ENCODE measurements at regions not wholly inside any gene's neighbourhood (a gene's known extent, or its start where the extent isn't known, plus 50 kb on each side); places are given as distances from the start of the nearest gene placed in this dataset.

GRCh38 chr4:32562010-32562409 is 1841.8 kb downstream of the PCDH7 start:
- no peak for DNase-seq (ENCODE audit: low read depth)

DNA sequence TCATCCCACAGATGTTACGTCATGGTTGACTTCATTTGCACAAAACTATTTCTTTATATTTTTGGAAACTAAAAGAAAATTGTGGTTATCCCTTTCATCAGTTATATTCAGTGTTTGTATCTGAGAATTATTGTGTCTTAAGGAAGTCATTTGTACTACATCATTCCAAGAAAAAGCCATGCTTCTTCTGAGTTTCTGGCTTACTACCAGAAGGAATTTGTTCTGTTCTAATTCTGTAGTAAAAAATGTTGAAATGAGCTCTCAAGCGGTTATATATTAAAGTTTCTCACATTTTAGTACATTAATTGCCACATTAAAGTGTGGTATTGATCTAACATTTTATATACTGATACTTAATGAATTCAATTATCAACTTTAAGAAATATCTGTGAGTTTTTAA is 1844.5 kb downstream of the PCDH7 start:
- DNase-seq (ENCODE audit: low read depth), result no peak

- DNase-seq (ENCODE audit: low read depth), result no peak
Observed at GRCh38 chr4:32569861-32570260, 1849.7 kb downstream of the PCDH7 start.

- DNase-seq (ENCODE audit: low read depth), result no peak
Observed at GRCh38 chr4:32572366-32572765, 1852.2 kb downstream of the PCDH7 start.

- DNase-seq (ENCODE audit: low read depth), result no peak
Observed at GRCh38 chr4:32574803-32575202, 1854.6 kb downstream of the PCDH7 start.

DNA sequence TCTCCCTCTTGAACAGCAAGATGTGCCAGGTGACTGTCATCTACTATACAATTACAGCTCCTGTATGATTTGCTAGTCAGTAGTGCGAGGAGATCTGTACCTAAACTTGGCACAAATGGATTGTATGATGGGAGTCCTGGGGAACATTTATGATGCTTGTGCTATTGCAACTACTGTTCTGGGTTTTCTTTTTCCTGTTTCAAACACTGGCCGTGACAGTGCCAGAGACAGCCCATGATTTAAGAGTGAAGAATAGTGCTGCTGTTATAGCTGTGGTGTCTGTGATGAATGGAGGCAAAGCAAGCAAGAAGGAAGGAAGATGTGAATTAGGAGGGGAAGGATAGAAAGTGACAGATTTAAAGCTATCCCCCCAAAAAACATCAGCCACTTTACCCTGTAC is 1868.9 kb downstream of the PCDH7 start:
- DNase-seq (ENCODE audit: low read depth), result no peak

DNA sequence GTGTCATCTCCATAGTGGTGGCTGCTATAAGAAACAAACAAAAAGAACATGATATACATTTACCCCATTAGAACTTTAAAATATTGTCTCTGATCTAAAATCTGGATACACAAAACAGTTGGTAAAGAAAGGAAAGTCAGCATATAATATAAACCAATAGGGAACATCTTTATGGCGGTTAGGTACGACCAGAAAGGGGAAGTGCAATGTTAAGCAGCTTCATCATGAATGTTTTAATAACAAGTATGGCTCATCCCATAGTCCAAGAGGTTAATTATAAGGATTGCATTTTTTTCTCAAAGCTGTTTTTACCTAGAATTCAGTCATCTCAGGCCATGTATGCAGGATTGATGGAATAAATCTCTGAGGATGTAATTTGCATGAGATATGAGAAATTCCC is 1869.7 kb downstream of the PCDH7 start:
- DNase-seq (ENCODE audit: low read depth), result no peak

DNA sequence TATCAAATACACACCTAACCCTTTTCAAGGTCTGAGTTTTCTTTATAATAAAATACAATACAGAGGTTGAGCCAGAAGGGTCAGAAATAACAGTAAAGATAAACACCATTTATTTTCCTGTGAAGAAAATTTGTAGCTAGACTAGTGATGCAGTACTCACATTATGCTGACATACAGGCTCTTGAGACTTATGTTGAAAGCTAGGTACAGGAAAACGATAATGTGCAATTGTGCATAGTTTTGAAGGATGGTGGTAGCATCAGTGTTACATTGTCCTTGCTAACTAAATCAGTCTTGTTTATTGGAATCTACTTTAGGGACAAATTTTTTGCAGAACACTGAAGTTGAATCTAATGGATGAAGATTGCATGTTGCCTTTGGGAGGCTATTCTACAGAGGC is 1877.2 kb downstream of the PCDH7 start:
- no peak for DNase-seq (ENCODE audit: low read depth)

DNA sequence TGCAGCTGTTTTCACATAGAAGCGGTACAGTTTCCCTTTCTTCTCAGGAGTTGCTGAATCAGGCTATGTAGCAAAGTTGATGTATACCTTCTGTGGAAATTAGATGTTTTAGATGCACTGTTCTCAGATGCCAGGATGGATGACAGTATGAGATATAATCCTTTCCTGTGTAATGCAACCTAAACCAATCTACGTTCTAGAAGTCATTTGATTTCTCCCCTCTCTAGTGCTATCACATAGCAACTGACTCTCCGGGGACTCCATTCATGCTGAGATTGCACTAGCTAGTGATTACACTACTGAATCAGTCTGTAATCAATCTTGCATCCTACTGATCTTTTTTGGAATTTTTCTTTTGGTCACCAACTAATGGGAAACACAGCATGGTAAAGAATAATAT is 1881.7 kb downstream of the PCDH7 start:
- no peak for DNase-seq (ENCODE audit: low read depth)

- DNase-seq (ENCODE audit: low read depth), result no peak
Observed at GRCh38 chr4:32607978-32608377, 1887.8 kb downstream of the PCDH7 start.

DNA sequence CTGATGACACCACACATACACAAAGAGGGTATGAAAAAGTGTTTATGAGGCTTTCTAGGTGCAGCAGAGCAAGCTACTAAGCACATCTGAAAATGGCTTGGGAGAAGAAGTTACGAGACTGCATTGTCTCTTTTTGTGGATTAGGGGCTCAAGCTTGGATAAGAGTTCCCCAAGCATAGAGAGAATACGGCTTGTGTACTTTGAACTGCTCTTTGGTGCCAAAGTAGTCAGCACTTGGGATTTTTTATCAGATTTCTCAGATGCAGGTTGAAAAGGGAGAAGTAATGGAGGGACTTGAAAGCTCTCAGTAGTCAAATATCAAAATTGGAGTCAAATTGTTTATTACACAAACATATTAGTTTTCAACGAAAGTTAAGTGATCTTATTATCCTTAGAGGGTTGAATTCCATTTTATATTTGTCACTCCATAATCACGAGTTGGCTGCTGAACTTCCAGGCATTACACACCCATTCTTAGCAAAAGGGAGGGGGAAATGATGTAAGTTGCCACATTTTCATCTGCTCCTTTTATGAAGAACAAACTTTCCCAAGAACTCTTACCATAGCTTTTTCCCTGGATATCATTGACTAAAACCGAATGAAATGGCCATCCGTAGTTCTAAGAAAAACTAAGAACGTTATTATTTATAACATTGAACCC is 1904.9 kb downstream of the PCDH7 start:
- DNase-seq (ENCODE audit: low read depth), result no peak

DNA sequence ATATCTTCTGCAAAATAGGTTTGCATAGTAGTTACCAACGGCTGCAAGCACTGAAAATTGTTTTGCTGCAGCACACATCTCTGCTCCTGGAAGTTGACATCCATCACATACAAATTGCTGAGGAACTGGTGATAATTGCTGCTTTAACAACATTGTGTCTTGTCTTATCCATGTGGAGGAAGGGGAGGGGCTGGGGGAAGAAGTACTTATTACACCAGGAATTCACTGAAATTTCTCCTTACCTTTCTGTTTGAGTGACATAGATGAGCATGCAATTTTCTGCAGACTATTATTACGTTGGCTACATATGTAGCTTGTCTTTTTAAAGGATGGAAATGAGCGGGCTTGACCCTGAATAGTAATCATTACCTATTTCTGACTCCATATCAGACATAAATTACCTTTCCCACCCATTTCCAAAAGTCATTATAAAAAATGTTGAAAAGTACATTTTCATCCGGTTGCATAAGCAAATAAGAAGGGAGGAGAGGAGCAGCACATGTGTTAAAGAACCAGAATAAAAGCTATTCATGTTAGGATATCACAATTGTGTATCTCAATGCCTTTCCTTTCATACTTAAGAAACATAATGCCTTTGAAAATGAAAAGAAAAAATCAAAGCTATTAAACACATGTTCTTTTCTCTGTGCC is 1905.6 kb downstream of the PCDH7 start:
- DNase-seq (ENCODE audit: low read depth), result no peak

GRCh38 chr4:32631831-32632230 is 1911.7 kb downstream of the PCDH7 start:
- no peak for DNase-seq (ENCODE audit: low read depth)

- no peak for DNase-seq (ENCODE audit: low read depth)
Observed at GRCh38 chr4:32633421-32633820, 1913.3 kb downstream of the PCDH7 start.

DNA sequence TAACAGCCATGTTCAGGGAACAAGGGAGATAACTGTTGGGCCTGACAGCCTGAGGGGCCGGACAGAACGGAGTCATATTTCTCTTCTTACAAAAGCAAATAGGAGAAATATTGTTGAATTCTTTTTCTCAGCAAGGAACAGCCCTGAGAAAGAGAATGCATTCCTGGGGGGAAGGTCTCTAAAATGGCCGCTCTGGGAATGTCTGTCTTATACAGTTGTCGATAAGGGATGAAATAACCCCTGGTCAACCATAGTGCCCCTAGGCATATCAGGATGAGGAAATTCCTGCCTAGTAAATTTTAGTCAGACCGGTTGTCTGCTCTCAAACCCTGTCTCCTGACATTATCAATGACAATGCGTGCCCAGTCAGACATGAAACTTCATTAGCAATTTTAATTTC is 1925.5 kb downstream of the PCDH7 start:
- no peak for DNase-seq (ENCODE audit: low read depth)

DNA sequence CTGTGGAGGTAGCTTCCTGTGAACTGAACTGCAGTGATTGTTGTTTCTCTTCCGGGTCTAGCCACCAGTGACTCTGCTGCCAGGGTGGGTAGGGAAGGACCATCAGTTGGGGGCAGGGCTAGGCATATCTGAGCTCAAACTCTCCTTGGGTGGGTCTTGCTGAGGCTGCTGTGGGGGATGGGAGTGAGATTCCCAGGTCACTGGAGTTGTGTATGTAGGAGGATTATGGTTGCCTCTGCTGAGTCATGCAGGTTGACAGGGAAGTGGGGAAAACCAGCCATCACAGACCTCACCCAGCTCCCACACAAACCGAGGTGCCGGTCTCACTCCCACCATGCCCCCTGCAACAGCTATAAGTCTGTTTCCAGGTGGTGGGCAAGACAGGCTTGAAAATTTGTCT is 1937.8 kb downstream of the PCDH7 start:
- DNase-seq (ENCODE audit: low read depth), result no peak

DNA sequence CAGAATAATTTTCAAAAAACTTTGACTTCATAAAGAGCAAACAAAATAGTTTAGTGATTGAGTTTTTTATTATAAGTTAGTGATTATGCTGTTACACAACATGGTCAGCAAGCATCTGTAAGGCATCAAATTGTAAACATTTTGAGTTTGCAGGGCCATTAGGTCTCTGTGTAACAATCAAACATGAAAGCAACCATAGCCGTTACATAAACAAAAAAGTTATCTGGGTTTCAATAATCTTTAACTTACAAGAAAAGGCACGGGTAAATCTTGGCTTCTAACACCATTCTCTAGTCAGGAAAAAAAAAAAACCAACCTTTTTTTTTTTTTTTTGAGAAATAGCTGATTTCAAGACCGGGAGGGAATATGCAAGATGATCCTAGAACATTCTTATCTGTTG is 1941.1 kb downstream of the PCDH7 start:
- DNase-seq (ENCODE audit: low read depth), result no peak

DNA sequence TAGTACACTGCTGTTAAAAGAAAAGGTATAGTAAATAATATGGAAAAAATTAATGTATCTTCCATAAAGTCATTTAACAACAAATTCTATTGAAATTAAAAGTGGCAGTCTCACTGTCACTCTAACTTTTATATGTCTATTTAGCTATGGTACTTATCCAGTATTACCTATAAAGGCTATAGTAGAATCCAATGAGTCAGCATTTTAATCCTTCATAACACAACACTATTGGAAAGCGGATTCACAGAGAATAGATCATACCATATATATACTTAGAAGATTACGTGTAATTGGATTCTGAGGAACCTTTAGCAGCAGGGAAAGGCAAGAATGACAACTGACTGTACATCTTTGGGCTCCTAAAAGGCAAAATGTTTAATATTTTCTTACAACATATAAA is 1942.6 kb downstream of the PCDH7 start:
- DNase-seq (ENCODE audit: low read depth), result no peak

- DNase-seq (ENCODE audit: low read depth), result no peak
Observed at GRCh38 chr4:32672359-32672758, 1952.2 kb downstream of the PCDH7 start.

- DNase-seq (ENCODE audit: low read depth), result no peak
Observed at GRCh38 chr4:32680946-32681345, 1960.8 kb downstream of the PCDH7 start.

DNA sequence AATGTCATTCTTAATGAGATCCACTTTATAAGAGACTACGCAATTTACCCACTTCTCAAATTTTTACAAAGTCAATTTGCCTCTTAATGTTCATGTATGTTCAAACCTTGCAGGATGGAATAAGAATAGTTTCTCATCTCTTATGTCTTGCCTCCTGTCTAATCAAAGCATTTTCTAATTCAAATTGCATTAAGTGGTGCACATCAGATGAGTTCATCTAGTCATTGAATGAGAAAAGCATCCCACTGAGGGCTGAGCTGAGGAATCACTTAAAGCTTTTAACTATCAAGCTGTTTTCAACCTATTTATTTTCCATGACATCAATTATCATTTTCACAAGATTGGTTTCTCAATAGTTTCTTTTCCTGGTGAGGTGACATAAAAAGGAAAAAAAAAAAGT is 1964.0 kb downstream of the PCDH7 start:
- DNase-seq (ENCODE audit: low read depth), result no peak

DNA sequence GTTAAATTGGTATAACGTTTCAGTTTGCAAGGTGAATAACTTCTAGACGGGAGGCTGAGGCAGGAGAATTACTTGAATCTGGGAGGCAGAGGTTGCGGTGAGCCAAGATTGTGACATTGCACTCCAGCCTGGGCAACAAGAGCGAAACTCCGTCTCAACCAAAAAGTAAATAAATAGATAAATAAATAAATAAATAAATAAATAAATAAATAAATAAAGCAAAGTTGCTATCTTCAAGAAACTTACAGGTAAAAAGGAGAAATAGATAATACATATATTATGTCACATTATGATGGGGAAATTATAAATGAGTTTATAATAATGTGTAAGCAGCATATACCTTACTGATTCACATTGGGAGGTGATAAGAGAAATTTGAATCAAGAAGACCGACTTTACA is 1966.0 kb downstream of the PCDH7 start:
- DNase-seq (ENCODE audit: low read depth), result no peak

DNA sequence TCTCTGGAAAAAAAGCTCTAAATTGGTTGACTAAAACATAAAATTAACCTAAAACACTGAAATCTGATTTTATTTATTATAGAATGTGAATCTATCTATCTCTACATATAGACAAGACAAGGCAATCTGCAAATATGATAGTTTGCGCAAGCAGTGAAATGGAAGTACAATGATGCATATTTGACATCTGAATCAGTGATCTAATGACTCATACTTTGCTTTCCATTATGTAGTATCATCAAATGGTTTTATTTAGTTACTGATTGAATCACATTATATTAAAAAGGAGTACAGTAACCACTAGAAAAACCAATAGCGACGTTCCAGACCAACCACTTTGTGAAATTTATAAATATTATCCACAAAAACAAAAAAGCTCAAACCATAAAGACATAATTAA is 1969.3 kb downstream of the PCDH7 start:
- DNase-seq (ENCODE audit: low read depth), result no peak

DNA sequence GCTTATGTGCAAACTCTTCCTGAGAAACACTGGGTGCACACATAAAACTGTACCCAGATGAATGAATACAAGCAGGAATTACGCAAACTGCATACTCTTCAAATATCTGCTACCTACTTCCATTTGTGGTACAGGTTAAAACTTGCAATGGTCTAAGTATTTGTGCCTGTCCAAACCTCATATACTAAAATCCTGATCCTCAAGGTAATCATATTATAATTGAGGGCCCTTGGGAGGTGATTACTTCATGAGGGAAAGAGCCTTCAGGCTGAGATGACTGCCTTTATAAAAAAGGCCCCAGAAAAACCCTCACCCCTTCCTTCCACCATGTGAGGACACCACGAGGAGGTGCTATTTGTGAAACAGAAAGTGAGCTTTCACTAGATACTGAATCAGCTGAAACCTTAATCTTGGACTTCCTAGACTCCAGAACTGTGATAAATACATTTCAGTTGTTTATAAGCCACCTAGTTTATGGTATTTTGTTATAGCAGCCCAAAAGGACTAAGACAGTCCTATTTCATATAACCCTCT is 1977.2 kb downstream of the PCDH7 start:
- DNase-seq (ENCODE audit: low read depth), result no peak

All from activated T-cell treated with anti-CD3 and anti-CD28 coated beads for 48 hours (primary cell).